ENCODE measurements at regions not wholly inside any gene's neighbourhood (a gene's known extent, or its start where the extent isn't known, plus 50 kb on each side); places are given as distances from the start of the nearest gene placed in this dataset.

GRCh38 chr2:64400105-64400728 is 53.7 kb upstream of the LGALSL start:
- no peak overlapping the region for H3K4me3 ChIP-seq
- H3K36me3 ChIP-seq, result no peaks in the 10 kb centered on the region
- H3K27ac ChIP-seq, result no peak overlapping the region
- DNase-seq, result peak in 1 of 2 experiments; percentile 35
- no peaks in the 10 kb centered on the region for H3K9me3 ChIP-seq (replicated peaks)
- H3K4me1 ChIP-seq, result peaks cover 47% of the 10 kb centered on the region
- no peaks in the 10 kb centered on the region for H3K27me3 ChIP-seq

DNA sequence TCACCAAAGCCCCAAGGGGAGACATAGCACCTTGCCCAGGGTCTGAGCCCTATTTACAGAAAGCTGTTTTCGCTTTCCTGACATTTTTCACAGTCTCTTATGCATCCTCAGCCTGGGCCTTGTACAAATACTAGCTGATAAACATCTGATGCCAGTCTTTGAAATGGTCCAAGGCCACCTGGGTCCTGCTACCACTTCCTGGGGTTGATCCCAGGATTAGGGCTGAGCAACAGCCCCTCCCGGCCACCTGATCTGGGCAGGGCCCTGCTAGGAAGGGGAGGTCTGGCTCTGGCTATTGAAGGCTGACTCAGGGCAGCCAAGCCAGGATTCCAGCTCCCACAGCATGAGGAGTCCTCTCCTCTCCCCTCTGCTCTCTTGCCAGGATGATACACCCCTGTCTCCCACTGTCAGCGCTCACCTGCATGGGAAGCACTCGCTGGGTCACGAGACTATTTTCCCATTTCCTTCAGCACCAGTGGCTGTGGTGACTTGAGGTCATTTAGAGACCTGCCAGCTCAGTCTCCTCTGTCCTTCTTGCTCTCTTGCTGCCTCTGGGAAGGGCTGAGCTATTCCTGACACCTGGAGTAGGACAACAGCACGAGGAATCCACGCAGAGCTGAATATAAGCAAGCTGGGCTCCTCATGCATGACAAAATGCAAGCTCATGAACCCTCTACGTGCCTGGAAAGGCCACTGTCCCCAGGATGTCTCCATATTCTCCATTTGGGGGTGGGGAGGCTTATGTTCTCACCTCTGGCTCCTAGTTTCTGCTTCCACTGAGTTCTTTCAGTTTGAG is 53.0 kb upstream of the LGALSL start:
- no peaks in the 10 kb centered on the region for H3K9me3 ChIP-seq (replicated peaks)
- no peaks in the 10 kb centered on the region for H3K36me3 ChIP-seq
- peaks cover 47% of the 10 kb centered on the region for H3K4me1 ChIP-seq
- peak in 1 of 2 experiments; percentile 42 for DNase-seq
- no peak overlapping the region for H3K4me3 ChIP-seq
- no peaks in the 10 kb centered on the region for H3K27me3 ChIP-seq
- H3K27ac ChIP-seq, result no peak overlapping the region

GRCh38 chr2:64401529-64401880 is 52.5 kb upstream of the LGALSL start:
- Histone ChIP-seq H3K27ac (no peak overlapping the region), H3K4me3 (no peak overlapping the region), H3K27me3 (no peaks in the 10 kb centered on the region), H3K4me1 (peaks cover 47% of the 10 kb centered on the region), H3K36me3 (no peaks in the 10 kb centered on the region), H3K9me3 (replicated peaks) (no peaks in the 10 kb centered on the region)
- no peak for DNase-seq

GRCh38 chr2:64402876-64403275 is 51.1 kb upstream of the LGALSL start:
- H3K27ac ChIP-seq, result no peak overlapping the region
- no peaks in the 10 kb centered on the region for H3K9me3 ChIP-seq (replicated peaks)
- H3K27me3 ChIP-seq, result no peaks in the 10 kb centered on the region
- H3K36me3 ChIP-seq, result no peaks in the 10 kb centered on the region
- H3K4me3 ChIP-seq, result no peak overlapping the region
- peaks cover 47% of the 10 kb centered on the region for H3K4me1 ChIP-seq
- peak; percentile 16 to 52 for DNase-seq

GRCh38 chr2:64403426-64403825 is 50.5 kb upstream of the LGALSL start:
- no peaks in the 10 kb centered on the region for H3K36me3 ChIP-seq
- peaks cover 47% of the 10 kb centered on the region for H3K4me1 ChIP-seq
- no peaks in the 10 kb centered on the region for H3K27me3 ChIP-seq
- H3K4me3 ChIP-seq, result no peak overlapping the region; the same call in 1 of the 2 replicates
- H3K9me3 ChIP-seq (replicated peaks), result no peaks in the 10 kb centered on the region
- no peak for DNase-seq
- peak overlapping the region; percentile 41 for H3K27ac ChIP-seq

GRCh38 chr2:64404002-64404731 is 49.8 kb upstream of the LGALSL start:
- DNase-seq, result peak; percentile 79 to 89
- H3K4me1 ChIP-seq, result peaks cover 47% of the 10 kb centered on the region
- H3K9me3 ChIP-seq (replicated peaks), result no peaks in the 10 kb centered on the region
- H3K27me3 ChIP-seq, result no peaks in the 10 kb centered on the region
- H3K4me3 ChIP-seq, result peak overlapping the region; percentile 15
- H3K36me3 ChIP-seq, result no peaks in the 10 kb centered on the region
- peak overlapping the region; percentile 41 for H3K27ac ChIP-seq
